GM12892 (cell line): ENCODE measurements at regions not wholly inside any gene's neighbourhood (a gene's known extent, or its start where the extent isn't known, plus 50 kb on each side); places are given as distances from the start of the nearest gene placed in this dataset.

ENCODE experiments used
- DNase-seq: peaks from one replicate; pipeline ENCODE4 v3.0.0; 2011; ENCODE audit not compliant: insufficient read length
- FAIRE-seq: peaks from 2 replicates; lab custom pipeline; 2011; peaks lifted over from hg19 to GRCh38; lab: Jason Lieb, UNC
- POLR2A ChIP-seq: IDR thresholded peaks from 2 replicates; pipeline ENCODE4 v1.6.1; 2011; ENCODE audit warnings: low read depth, low read length, control low read depth
- POLR2AphosphoS5 ChIP-seq: IDR thresholded peaks from 2 replicates; pipeline ENCODE4 v1.6.1; 2011; ENCODE audit warnings: low read depth, low read length, control low read depth
- TAF1 ChIP-seq: IDR thresholded peaks from 2 replicates; pipeline ENCODE4 v1.6.1; 2011; ENCODE audit warnings: low read depth, mild to moderate bottlenecking, control low read depth, low read length, borderline replicate concordance

GRCh38 chr6:14857501-14857900 is 388.4 kb upstream of the JARID2 start:
- FAIRE-seq = no peak
- no peak for DNase-seq
- TF ChIP-seq POLR2AphosphoS5 (no peak), TAF1 (no peak), POLR2A (no peak)

- TF ChIP-seq TAF1 (no peak), POLR2A (no peak), POLR2AphosphoS5 (no peak)
- no peak for FAIRE-seq
These were observed 387.1 kb upstream of the JARID2 start for GRCh38 chr6:14858808-14859207.

GRCh38 chr6:14860774-14861173 is 385.1 kb upstream of the JARID2 start:
- no peak for FAIRE-seq
- no peak for DNase-seq
- TF ChIP-seq POLR2AphosphoS5 = no peak

More at GRCh38 chr6:14858808-14859207, 387.1 kb upstream of the JARID2 start:
- DNase-seq = no peak

GRCh38 chr6:14861491-14861943 is 384.4 kb upstream of the JARID2 start:
- DNase-seq (no peak), FAIRE-seq (no peak)
- TF ChIP-seq POLR2A (no peak), TAF1 (no peak)

- FAIRE-seq (no peak), DNase-seq (no peak)
- TF ChIP-seq POLR2AphosphoS5 = no peak
- no peak for TF ChIP-seq TAF1
- TF ChIP-seq POLR2A = no peak
These were observed 383.0 kb upstream of the JARID2 start for GRCh38 chr6:14862845-14863244.

- TF ChIP-seq POLR2A = no peak
- TF ChIP-seq POLR2AphosphoS5 = no peak
- FAIRE-seq = no peak
- DNase-seq = no peak
These were observed 381.7 kb upstream of the JARID2 start for GRCh38 chr6:14863902-14864850.

GRCh38 chr6:14865531-14866100 is 380.3 kb upstream of the JARID2 start:
- DNase-seq (no peak), FAIRE-seq (no peak)
- TF ChIP-seq TAF1 = no peak
- no peak for TF ChIP-seq POLR2AphosphoS5
- no peak for TF ChIP-seq POLR2A

GRCh38 chr6:14867802-14868201 is 378.1 kb upstream of the JARID2 start:
- FAIRE-seq = no peak
- DNase-seq = no peak
- no peak for TF ChIP-seq POLR2AphosphoS5
- no peak for TF ChIP-seq TAF1
- TF ChIP-seq POLR2A = no peak

GRCh38 chr6:14871221-14871620 is 374.6 kb upstream of the JARID2 start:
- FAIRE-seq (no peak), DNase-seq (no peak)
- TF ChIP-seq TAF1 (no peak), POLR2AphosphoS5 (no peak), POLR2A (no peak)

GRCh38 chr6:14873101-14873500 is 372.8 kb upstream of the JARID2 start:
- no peak for TF ChIP-seq TAF1
- no peak for TF ChIP-seq POLR2AphosphoS5
- no peak for TF ChIP-seq POLR2A
- DNase-seq (no peak), FAIRE-seq (peak; percentile 68)

- DNase-seq = no peak
- TF ChIP-seq POLR2A (no peak), TAF1 (no peak), POLR2AphosphoS5 (no peak)
- peak; percentile 33 for FAIRE-seq
These were observed 372.0 kb upstream of the JARID2 start for GRCh38 chr6:14873781-14874441.

- no peak for FAIRE-seq
- TF ChIP-seq TAF1 = no peak
- TF ChIP-seq POLR2A = no peak
- TF ChIP-seq POLR2AphosphoS5 = no peak
- no peak for DNase-seq
These were observed 370.8 kb upstream of the JARID2 start for GRCh38 chr6:14874975-14875480.
